ENCODE measurements at regions not wholly inside any gene's neighbourhood (a gene's known extent, or its start where the extent isn't known, plus 50 kb on each side); places are given as distances from the start of the nearest gene placed in this dataset.

DNA sequence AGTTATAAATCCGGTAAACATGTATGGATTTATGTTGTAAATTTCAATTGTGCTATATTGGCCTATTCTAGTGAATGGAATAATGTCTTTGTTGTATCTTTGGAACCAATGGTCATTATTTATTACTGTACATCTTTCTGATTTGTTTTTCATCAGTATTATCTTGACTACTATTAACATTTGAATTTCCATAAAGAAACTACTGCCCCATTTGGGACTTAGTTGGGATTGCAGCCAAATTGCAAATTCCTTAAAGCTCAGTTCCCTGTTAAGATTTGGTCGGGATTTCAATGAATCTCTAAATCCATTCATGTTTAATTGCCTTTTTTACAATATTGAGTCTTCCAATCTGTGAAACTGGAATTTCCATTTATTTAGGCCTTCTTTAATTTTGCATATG is 822.4 kb upstream of the CADM2 start:
- Histone ChIP-seq H3K36me3 (ENCODE audit: low read depth, missing control alignments) (no peaks in the 10 kb centered on the region), H3K9me3 (no peaks in the 10 kb centered on the region), H3K4me3 (no peak overlapping the region), H3K4me1 (no peaks in the 10 kb centered on the region), H3K27me3 (no peaks in the 10 kb centered on the region), H3K27ac (no peak overlapping the region)
- intact Hi-C loops (cut with DNase I; ENCODE audit: low total_unique reads), result no loop called here
- DNase-seq, result no peak
- 71 to 76% methylated on average over 2 of the region's 2 CpGs for WGBS, 2 donors
- no peak for TF ChIP-seq POLR2A (IDR thresholded peaks at IDR 0.05)

- H3K9me3 ChIP-seq, result no peaks in the 10 kb centered on the region
- no peaks in the 10 kb centered on the region for H3K36me3 ChIP-seq (ENCODE audit: low read depth, missing control alignments)
- TF ChIP-seq, protein P1, sequence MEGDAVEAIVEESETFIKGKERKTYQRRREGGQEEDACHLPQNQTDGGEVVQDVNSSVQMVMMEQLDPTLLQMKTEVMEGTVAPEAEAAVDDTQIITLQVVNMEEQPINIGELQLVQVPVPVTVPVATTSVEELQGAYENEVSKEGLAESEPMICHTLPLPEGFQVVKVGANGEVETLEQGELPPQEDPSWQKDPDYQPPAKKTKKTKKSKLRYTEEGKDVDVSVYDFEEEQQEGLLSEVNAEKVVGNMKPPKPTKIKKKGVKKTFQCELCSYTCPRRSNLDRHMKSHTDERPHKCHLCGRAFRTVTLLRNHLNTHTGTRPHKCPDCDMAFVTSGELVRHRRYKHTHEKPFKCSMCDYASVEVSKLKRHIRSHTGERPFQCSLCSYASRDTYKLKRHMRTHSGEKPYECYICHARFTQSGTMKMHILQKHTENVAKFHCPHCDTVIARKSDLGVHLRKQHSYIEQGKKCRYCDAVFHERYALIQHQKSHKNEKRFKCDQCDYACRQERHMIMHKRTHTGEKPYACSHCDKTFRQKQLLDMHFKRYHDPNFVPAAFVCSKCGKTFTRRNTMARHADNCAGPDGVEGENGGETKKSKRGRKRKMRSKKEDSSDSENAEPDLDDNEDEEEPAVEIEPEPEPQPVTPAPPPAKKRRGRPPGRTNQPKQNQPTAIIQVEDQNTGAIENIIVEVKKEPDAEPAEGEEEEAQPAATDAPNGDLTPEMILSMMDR (IDR thresholded peaks at IDR 0.05), result no peak
- TF ChIP-seq POLR2A (IDR thresholded peaks at IDR 0.05), result no peak
- no peaks in the 10 kb centered on the region for H3K27me3 ChIP-seq
- H3K27ac ChIP-seq, result no peak overlapping the region
- H3K4me1 ChIP-seq, result no peaks in the 10 kb centered on the region
- WGBS, 2 donors, result 38 to 51% methylated on average over 3 of the region's 3 CpGs
- intact Hi-C loops (cut with DNase I; ENCODE audit: low total_unique reads), result no loop called here
- DNase-seq, result no peak
- H3K4me3 ChIP-seq, result no peak overlapping the region
Measured at GRCh38 chr3:84140631-84141030, 818.2 kb upstream of the CADM2 start.

DNA sequence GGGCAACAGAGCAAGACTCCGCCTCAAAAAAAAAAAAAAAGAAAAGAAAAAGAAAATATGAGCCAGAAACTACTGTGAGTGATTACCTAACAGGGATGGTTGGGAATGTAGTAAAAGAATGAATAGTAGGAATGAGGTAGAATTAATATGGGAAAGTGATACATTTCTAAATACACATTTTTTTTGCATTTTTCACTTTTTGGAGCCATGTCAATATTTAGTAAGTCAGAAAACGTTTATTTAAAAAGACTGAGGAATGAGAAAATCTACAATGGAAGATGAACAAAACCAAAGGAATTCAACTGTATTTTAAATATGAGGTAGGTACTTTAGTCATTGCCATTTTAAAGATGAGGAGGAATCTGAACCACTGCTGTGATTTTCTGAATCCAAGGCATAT is 817.2 kb upstream of the CADM2 start:
- no peaks in the 10 kb centered on the region for H3K27me3 ChIP-seq
- no peaks in the 10 kb centered on the region for H3K4me1 ChIP-seq
- H3K36me3 ChIP-seq (ENCODE audit: low read depth, missing control alignments), result no peaks in the 10 kb centered on the region
- H3K9me3 ChIP-seq, result no peaks in the 10 kb centered on the region
- H3K4me3 ChIP-seq, result no peak overlapping the region
- intact Hi-C loops (cut with DNase I; ENCODE audit: low total_unique reads), result no loop called here
- TF ChIP-seq, protein P1 (IDR thresholded peaks at IDR 0.05), result no peak
- TF ChIP-seq POLR2A (IDR thresholded peaks at IDR 0.05), result no peak
- no peak for DNase-seq
- no peak overlapping the region for H3K27ac ChIP-seq
- 44 to 65% methylated on average over 2 of the region's 2 CpGs for WGBS, 2 donors

GRCh38 chr3:84165328-84165727 is 793.5 kb upstream of the CADM2 start:
- no peaks in the 10 kb centered on the region for H3K4me1 ChIP-seq
- TF ChIP-seq, protein P1 (IDR thresholded peaks at IDR 0.05), result no peak
- no peak for TF ChIP-seq POLR2A (IDR thresholded peaks at IDR 0.05)
- no peak overlapping the region for H3K4me3 ChIP-seq
- no peak overlapping the region for H3K27ac ChIP-seq
- no peaks in the 10 kb centered on the region for H3K36me3 ChIP-seq (ENCODE audit: low read depth, missing control alignments)
- no peak for DNase-seq
- intact Hi-C loops (cut with DNase I; ENCODE audit: low total_unique reads), result no loop called here
- H3K27me3 ChIP-seq, result no peaks in the 10 kb centered on the region
- H3K9me3 ChIP-seq, result no peaks in the 10 kb centered on the region

GRCh38 chr3:84175449-84175848 is 783.3 kb upstream of the CADM2 start:
- TF ChIP-seq, protein P1 (IDR thresholded peaks at IDR 0.05), result no peak
- no peak for TF ChIP-seq POLR2A (IDR thresholded peaks at IDR 0.05)
- intact Hi-C loops (cut with DNase I; ENCODE audit: low total_unique reads), result no loop called here
- Histone ChIP-seq H3K4me1 (no peaks in the 10 kb centered on the region), H3K9me3 (no peaks in the 10 kb centered on the region), H3K36me3 (ENCODE audit: low read depth, missing control alignments) (no peaks in the 10 kb centered on the region), H3K27ac (no peak overlapping the region), H3K4me3 (no peak overlapping the region), H3K27me3 (no peaks in the 10 kb centered on the region)
- DNase-seq, result no peak
- 91 to 93% methylated on average over 5 of the region's 5 CpGs for WGBS, 2 donors

Data from testis (tissue), 2 donors.